Prostate gland (tissue), 2 donors: ENCODE measurements at regions not wholly inside any gene's neighbourhood (a gene's known extent, or its start where the extent isn't known, plus 50 kb on each side); places are given as distances from the start of the nearest gene placed in this dataset.

ENCODE experiments used
- CTCF ChIP-seq, 4 experiments: fragments of 200-600 bp in 2 of 4; fragments of 450-650 bp in 2 of 4; sonication (generic) in 2 of 4; IDR thresholded peaks; 1 replicate in 3 of 4; 2 replicates in 1 of 4; pipeline ENCODE4 v1.5.1; 2016 to 2019; ENCODE audit warnings: antibody characterized with exemption in 4 of 4, mild to moderate bottlenecking in 2 of 4, moderate library complexity in 2 of 4
- POLR2AphosphoS5 ChIP-seq: sonication (generic); formaldehyde crosslinking; IDR thresholded peaks from one replicate; pipeline ENCODE4 v1.6.1; 2017; ENCODE audit warnings: antibody characterized with exemption

- no peak for TF ChIP-seq CTCF (IDR thresholded peaks at IDR 0.05)
- TF ChIP-seq POLR2AphosphoS5, result no peak
These were observed 300.3 kb downstream of the TAFA4 start for GRCh38 chr3:68631850-68632545.
